ENCODE measurements at regions not wholly inside any gene's neighbourhood (a gene's known extent, or its start where the extent isn't known, plus 50 kb on each side); places are given as distances from the start of the nearest gene placed in this dataset.

- no peaks in the 10 kb centered on the region for H3K27me3 ChIP-seq
- no peaks in the 10 kb centered on the region for H3K9me3 ChIP-seq
- ATAC-seq (ENCODE audit: low FRiP score in 2 of 2) (no peak), DNase-seq (no peak)
- peak overlapping the region in 3 of 4 donors; percentile 20 to 75 (median 53) for H3K27ac ChIP-seq
- peak overlapping the region in 1 of 4 donors; percentile 19 for H3K4me3 ChIP-seq
- WGBS, 2 donors = 63 to 64% methylated on average over 1 of the region's 1 CpG
- TF ChIP-seq CTCF (IDR thresholded peaks at IDR 0.05) (no peak), EP300 (IDR thresholded peaks at IDR 0.05) (no peak), POLR2AphosphoS5 (IDR thresholded peaks at IDR 0.05) (no peak), POLR2A (IDR thresholded peaks at IDR 0.05) (no peak)
- no peaks in the 10 kb centered on the region for H3K36me3 ChIP-seq
- peaks cover 0 to 8% (median 2%) of the 10 kb centered on the region in 4 donors for H3K4me1 ChIP-seq
Observed at GRCh38 chr6:14218519-14218800, 100.9 kb downstream of the CD83 start.

GRCh38 chr6:14221564-14222279, 104.2 kb downstream of the CD83 start:
- ATAC-seq (ENCODE audit: low FRiP score in 2 of 2) = no peak
- no peak overlapping the region for H3K27ac ChIP-seq
- TF ChIP-seq CTCF (IDR thresholded peaks at IDR 0.05) (no peak), EP300 (IDR thresholded peaks at IDR 0.05) (no peak), POLR2AphosphoS5 (IDR thresholded peaks at IDR 0.05) (no peak), POLR2A (IDR thresholded peaks at IDR 0.05) (no peak)
- H3K9me3 ChIP-seq = no peaks in the 10 kb centered on the region
- no peak for DNase-seq
- no peak overlapping the region for H3K4me3 ChIP-seq
- H3K4me1 ChIP-seq = peaks cover 0 to 8% (median 4%) of the 10 kb centered on the region in 4 donors
- no peaks in the 10 kb centered on the region for H3K27me3 ChIP-seq
- H3K36me3 ChIP-seq = no peaks in the 10 kb centered on the region
- whole genome bisulfite sequencing, 2 donors = 96 to 99% methylated on average over 8 of the region's 8 CpGs

- ATAC-seq (ENCODE audit: low FRiP score in 2 of 2) (no peak), DNase-seq (peak in 1 of 2 donors; percentile 23)
- Histone ChIP-seq H3K9me3 (no peaks in the 10 kb centered on the region), H3K4me1 (peaks cover 0 to 8% (median 4%) of the 10 kb centered on the region in 4 donors), H3K27ac (no peak overlapping the region), H3K36me3 (no peaks in the 10 kb centered on the region), H3K4me3 (no peak overlapping the region), H3K27me3 (no peaks in the 10 kb centered on the region)
- WGBS, 2 donors = 92 to 95% methylated on average over 8 of the region's 8 CpGs
- no peak for TF ChIP-seq CTCF (IDR thresholded peaks at IDR 0.05)
- TF ChIP-seq EP300 (IDR thresholded peaks at IDR 0.05) = no peak
- TF ChIP-seq POLR2AphosphoS5 (IDR thresholded peaks at IDR 0.05) = no peak
- no peak for TF ChIP-seq POLR2A (IDR thresholded peaks at IDR 0.05)
Observed at GRCh38 chr6:14222956-14223355, 105.4 kb downstream of the CD83 start.

GRCh38 chr6:14224359-14225103, 107.0 kb downstream of the CD83 start:
- H3K27ac ChIP-seq = no peak overlapping the region
- H3K27me3 ChIP-seq = no peaks in the 10 kb centered on the region
- DNase-seq = no peak
- no peak overlapping the region for H3K4me3 ChIP-seq
- no peak for ATAC-seq (ENCODE audit: low FRiP score in 2 of 2)
- peaks cover 0 to 3% (median 0%) of the 10 kb centered on the region in 4 donors for H3K4me1 ChIP-seq
- H3K36me3 ChIP-seq = no peaks in the 10 kb centered on the region
- TF ChIP-seq EP300 (IDR thresholded peaks at IDR 0.05) (no peak), POLR2A (IDR thresholded peaks at IDR 0.05) (no peak), CTCF (IDR thresholded peaks at IDR 0.05) (no peak), POLR2AphosphoS5 (IDR thresholded peaks at IDR 0.05) (no peak)
- 64 to 65% methylated on average over 8 of the region's 8 CpGs for WGBS, 2 donors
- no peaks in the 10 kb centered on the region for H3K9me3 ChIP-seq

Measured in upper lobe of left lung (tissue), 6 donors.